SK-N-SH treated with all-trans-retinoic acid at 6 μM for 48 hours (cell line): ENCODE measurements at regions not wholly inside any gene's neighbourhood (a gene's known extent, or its start where the extent isn't known, plus 50 kb on each side); places are given as distances from the start of the nearest gene placed in this dataset.

Source experiments
- ATAC-seq: fragments of 200-7000 bp; cut with Tn5 transposase; 3 replicates; pipeline ENCODE4 v1.9.1; 2020; ENCODE audit warnings: mild to moderate bottlenecking, moderate library complexity
- ARNTL ChIP-seq: fragments of 450-650 bp; formaldehyde crosslinking; IDR thresholded peaks from 2 replicates; pipeline ENCODE4 v1.5.0; 2020; ENCODE audit warnings: low read depth, mild to moderate bottlenecking, moderate library complexity, borderline replicate concordance
- CREB5 ChIP-seq: fragments of 250-450 bp; sonication (Bioruptor Pico); IDR thresholded peaks from 2 replicates; pipeline ENCODE4 v1.5.1; 2020; ENCODE audit warnings: low read depth, mild to moderate bottlenecking, moderate library complexity
- CSDC2 ChIP-seq: fragments of 250-450 bp; sonication (Bioruptor Pico); IDR thresholded peaks from 2 replicates; pipeline ENCODE4 v1.5.0; 2020; ENCODE audit warnings: mild to moderate bottlenecking, moderate library complexity
- ESRRG ChIP-seq: fragments of 250-450 bp; sonication (Bioruptor Pico); IDR thresholded peaks from 2 replicates; pipeline ENCODE4 v1.6.1; 2021; ENCODE audit warnings: mild to moderate bottlenecking
- GLIS3 ChIP-seq: fragments of 250-450 bp; sonication (Bioruptor Pico); IDR thresholded peaks from 2 replicates; pipeline ENCODE4 v1.5.0; 2020; ENCODE audit warnings: mild to moderate bottlenecking, moderate library complexity
- ISL1 ChIP-seq: fragments of 250-450 bp; sonication (Bioruptor Pico); IDR thresholded peaks from 2 replicates; pipeline ENCODE4 v2.1.2; 2022; ENCODE audit warnings: mild to moderate bottlenecking, moderate library complexity
- OSR1 ChIP-seq: fragments of 250-450 bp; sonication (Bioruptor Pico); IDR thresholded peaks from 2 replicates; pipeline ENCODE4 v1.8.0; 2022; ENCODE audit warnings: moderate library complexity, mild to moderate bottlenecking, inconsistent platforms
- PPARA ChIP-seq: fragments of 250-450 bp; sonication (Bioruptor Pico); IDR thresholded peaks from 2 replicates; pipeline ENCODE4 v1.5.0; 2020; ENCODE audit warnings: mild to moderate bottlenecking, borderline replicate concordance
- RARB ChIP-seq: fragments of 250-450 bp; sonication (Bioruptor Pico); IDR thresholded peaks from 2 replicates; pipeline ENCODE4 v1.8.0; 2021; ENCODE audit warnings: mild to moderate bottlenecking, moderate library complexity
- SNAI2 ChIP-seq: fragments of 250-450 bp; sonication (Bioruptor Pico); IDR thresholded peaks from 2 replicates; pipeline ENCODE4 v1.5.0; 2020; ENCODE audit warnings: mild to moderate bottlenecking, moderate library complexity
- TCF4 ChIP-seq: fragments of 250-450 bp; sonication (Bioruptor Pico); IDR thresholded peaks from 2 replicates; pipeline ENCODE4 v1.8.0; 2021; ENCODE audit warnings: mild to moderate bottlenecking, moderate library complexity, borderline replicate concordance
- TOX ChIP-seq: fragments of 250-450 bp; sonication (Bioruptor Pico); IDR thresholded peaks from 2 replicates; pipeline ENCODE4 v1.8.0; 2021; ENCODE audit warnings: mild to moderate bottlenecking, moderate library complexity, borderline replicate concordance
- ZC3H10 ChIP-seq: fragments of 250-450 bp; sonication (Bioruptor Pico); IDR thresholded peaks from 2 replicates; pipeline ENCODE4 v1.5.1; 2021; ENCODE audit warnings: mild to moderate bottlenecking, moderate library complexity
- ZFP3 ChIP-seq: fragments of 250-450 bp; sonication (Bioruptor Pico); IDR thresholded peaks from 2 replicates; pipeline ENCODE4 v1.5.0; 2020; ENCODE audit warnings: mild to moderate bottlenecking, moderate library complexity
- ZFP30 ChIP-seq: fragments of 450-650 bp; formaldehyde crosslinking; IDR thresholded peaks from 2 replicates; pipeline ENCODE4 v1.5.0; 2022; ENCODE audit warnings: mild to moderate bottlenecking, moderate library complexity
- ZNF565 ChIP-seq: fragments of 450-650 bp; formaldehyde crosslinking; conservative IDR thresholded peaks from 2 replicates; pipeline ENCODE4 v1.5.0; 2020; ENCODE audit warnings: low read depth, mild to moderate bottlenecking, moderate library complexity
- ZNF70 ChIP-seq: fragments of 450-650 bp; formaldehyde crosslinking; IDR thresholded peaks from 2 replicates; pipeline ENCODE4 v1.5.0; 2020; ENCODE audit warnings: mild to moderate bottlenecking, moderate library complexity
- ZNF8 ChIP-seq: fragments of 450-650 bp; formaldehyde crosslinking; IDR thresholded peaks from 2 replicates; pipeline ENCODE4 v1.5.0; 2020; ENCODE audit warnings: mild to moderate bottlenecking, moderate library complexity
- TF ChIP-seq, protein P1 (sequence below): fragments of 250-450 bp; sonication (Bioruptor Pico); IDR thresholded peaks from 2 replicates; pipeline ENCODE4 v1.8.0; 2021; ENCODE audit warnings: low read depth, mild to moderate bottlenecking, moderate library complexity, borderline replicate concordance
- TF ChIP-seq, protein P2 (sequence below): fragments of 250-450 bp; sonication (Bioruptor Pico); IDR thresholded peaks from 2 replicates; pipeline ENCODE4 v1.5.1; 2021; ENCODE audit warnings: mild to moderate bottlenecking, moderate library complexity
- TF ChIP-seq, protein P3 (sequence below): fragments of 250-450 bp; sonication (Bioruptor Pico); IDR thresholded peaks from 2 replicates; pipeline ENCODE4 v1.5.0; 2020; ENCODE audit warnings: mild to moderate bottlenecking, moderate library complexity
- TF ChIP-seq, protein P4 (sequence below): fragments of 250-450 bp; sonication (Bioruptor Pico); IDR thresholded peaks from 2 replicates; pipeline ENCODE4 v1.8.0; 2020; ENCODE audit warnings: mild to moderate bottlenecking, moderate library complexity, borderline replicate concordance

GRCh38 chr16:86304868-86305267, 205.5 kb upstream of the FOXF1 start:
- ATAC-seq, result no peak
- TF ChIP-seq CREB5 (CRISPR knock-in tag) (no peak), ISL1 (CRISPR knock-in tag) (no peak), PPARA (no peak), ZNF8 (CRISPR knock-in tag) (no peak), CSDC2 (no peak), ZFP3 (no peak)
- TF ChIP-seq, protein P1, sequence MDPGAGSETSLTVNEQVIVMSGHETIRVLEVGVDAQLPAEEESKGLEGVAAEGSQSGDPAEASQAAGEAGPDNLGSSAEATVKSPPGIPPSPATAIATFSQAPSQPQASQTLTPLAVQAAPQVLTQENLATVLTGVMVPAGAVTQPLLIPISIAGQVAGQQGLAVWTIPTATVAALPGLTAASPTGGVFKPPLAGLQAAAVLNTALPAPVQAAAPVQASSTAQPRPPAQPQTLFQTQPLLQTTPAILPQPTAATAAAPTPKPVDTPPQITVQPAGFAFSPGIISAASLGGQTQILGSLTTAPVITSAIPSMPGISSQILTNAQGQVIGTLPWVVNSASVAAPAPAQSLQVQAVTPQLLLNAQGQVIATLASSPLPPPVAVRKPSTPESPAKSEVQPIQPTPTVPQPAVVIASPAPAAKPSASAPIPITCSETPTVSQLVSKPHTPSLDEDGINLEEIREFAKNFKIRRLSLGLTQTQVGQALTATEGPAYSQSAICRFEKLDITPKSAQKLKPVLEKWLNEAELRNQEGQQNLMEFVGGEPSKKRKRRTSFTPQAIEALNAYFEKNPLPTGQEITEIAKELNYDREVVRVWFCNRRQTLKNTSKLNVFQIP, result no peak
- TF ChIP-seq, protein P2, sequence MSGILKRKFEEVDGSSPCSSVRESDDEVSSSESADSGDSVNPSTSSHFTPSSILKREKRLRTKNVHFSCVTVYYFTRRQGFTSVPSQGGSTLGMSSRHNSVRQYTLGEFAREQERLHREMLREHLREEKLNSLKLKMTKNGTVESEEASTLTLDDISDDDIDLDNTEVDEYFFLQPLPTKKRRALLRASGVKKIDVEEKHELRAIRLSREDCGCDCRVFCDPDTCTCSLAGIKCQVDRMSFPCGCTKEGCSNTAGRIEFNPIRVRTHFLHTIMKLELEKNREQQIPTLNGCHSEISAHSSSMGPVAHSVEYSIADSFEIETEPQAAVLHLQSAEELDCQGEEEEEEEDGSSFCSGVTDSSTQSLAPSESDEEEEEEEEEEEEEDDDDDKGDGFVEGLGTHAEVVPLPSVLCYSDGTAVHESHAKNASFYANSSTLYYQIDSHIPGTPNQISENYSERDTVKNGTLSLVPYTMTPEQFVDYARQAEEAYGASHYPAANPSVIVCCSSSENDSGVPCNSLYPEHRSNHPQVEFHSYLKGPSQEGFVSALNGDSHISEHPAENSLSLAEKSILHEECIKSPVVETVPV (CRISPR knock-in tag), result no peak

- no peak for ATAC-seq
- TF ChIP-seq OSR1 (no peak), ARNTL (CRISPR knock-in tag) (no peak), TCF4 (CRISPR knock-in tag) (no peak), ZNF565 (CRISPR knock-in tag) (no peak), CREB5 (CRISPR knock-in tag) (no peak), ZFP3 (no peak)
Observed at GRCh38 chr16:86305440-86305839, 204.9 kb upstream of the FOXF1 start.

DNA sequence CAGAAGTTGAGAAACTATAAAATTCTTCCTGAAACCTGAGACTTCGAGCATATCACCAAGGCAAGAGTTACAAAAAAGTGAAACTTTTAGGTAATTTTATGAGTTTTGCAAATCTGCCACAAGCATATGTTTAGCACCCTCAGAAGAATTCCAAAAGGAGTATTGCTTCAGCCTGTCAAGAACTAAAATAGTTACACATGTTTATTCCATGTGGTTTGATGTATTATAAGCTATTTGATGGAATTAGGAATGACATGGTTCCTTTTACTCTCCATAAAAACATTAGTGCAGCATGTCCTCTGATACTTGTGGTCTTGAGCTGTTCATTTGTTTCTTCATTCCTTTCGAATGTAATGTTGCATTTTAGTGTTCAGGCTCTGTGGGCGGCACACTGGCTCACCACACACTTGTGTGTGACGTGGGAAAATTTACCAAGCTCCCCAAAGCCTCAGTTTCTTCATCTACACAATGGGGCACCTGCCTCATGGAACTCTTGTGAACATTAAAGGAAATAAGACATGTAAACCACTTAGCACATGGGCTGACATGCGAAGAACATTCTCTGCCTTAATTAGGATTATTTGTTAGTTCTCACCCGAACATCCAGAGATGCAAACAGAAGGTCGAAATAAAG, 204.2 kb upstream of the FOXF1 start:
- TF ChIP-seq ISL1 (CRISPR knock-in tag) (no peak), GLIS3 (CRISPR knock-in tag) (no peak), ZNF70 (CRISPR knock-in tag) (no peak), TCF4 (CRISPR knock-in tag) (no peak), TOX (CRISPR knock-in tag) (no peak), OSR1 (no peak), ZC3H10 (CRISPR knock-in tag) (no peak), RARB (CRISPR knock-in tag) (no peak), ZFP30 (CRISPR knock-in tag) (no peak), ZNF8 (CRISPR knock-in tag) (no peak), ESRRG (CRISPR knock-in tag) (no peak), ZFP3 (no peak), SNAI2 (no peak)
- TF ChIP-seq, protein P3, sequence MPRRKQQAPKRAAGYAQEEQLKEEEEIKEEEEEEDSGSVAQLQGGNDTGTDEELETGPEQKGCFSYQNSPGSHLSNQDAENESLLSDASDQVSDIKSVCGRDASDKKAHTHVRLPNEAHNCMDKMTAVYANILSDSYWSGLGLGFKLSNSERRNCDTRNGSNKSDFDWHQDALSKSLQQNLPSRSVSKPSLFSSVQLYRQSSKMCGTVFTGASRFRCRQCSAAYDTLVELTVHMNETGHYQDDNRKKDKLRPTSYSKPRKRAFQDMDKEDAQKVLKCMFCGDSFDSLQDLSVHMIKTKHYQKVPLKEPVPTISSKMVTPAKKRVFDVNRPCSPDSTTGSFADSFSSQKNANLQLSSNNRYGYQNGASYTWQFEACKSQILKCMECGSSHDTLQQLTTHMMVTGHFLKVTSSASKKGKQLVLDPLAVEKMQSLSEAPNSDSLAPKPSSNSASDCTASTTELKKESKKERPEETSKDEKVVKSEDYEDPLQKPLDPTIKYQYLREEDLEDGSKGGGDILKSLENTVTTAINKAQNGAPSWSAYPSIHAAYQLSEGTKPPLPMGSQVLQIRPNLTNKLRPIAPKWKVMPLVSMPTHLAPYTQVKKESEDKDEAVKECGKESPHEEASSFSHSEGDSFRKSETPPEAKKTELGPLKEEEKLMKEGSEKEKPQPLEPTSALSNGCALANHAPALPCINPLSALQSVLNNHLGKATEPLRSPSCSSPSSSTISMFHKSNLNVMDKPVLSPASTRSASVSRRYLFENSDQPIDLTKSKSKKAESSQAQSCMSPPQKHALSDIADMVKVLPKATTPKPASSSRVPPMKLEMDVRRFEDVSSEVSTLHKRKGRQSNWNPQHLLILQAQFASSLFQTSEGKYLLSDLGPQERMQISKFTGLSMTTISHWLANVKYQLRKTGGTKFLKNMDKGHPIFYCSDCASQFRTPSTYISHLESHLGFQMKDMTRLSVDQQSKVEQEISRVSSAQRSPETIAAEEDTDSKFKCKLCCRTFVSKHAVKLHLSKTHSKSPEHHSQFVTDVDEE (CRISPR knock-in tag), result no peak
- TF ChIP-seq, protein P4, sequence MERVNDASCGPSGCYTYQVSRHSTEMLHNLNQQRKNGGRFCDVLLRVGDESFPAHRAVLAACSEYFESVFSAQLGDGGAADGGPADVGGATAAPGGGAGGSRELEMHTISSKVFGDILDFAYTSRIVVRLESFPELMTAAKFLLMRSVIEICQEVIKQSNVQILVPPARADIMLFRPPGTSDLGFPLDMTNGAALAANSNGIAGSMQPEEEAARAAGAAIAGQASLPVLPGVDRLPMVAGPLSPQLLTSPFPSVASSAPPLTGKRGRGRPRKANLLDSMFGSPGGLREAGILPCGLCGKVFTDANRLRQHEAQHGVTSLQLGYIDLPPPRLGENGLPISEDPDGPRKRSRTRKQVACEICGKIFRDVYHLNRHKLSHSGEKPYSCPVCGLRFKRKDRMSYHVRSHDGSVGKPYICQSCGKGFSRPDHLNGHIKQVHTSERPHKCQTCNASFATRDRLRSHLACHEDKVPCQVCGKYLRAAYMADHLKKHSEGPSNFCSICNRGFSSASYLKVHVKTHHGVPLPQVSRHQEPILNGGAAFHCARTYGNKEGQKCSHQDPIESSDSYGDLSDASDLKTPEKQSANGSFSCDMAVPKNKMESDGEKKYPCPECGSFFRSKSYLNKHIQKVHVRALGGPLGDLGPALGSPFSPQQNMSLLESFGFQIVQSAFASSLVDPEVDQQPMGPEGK, result no peak
- TF ChIP-seq, protein P2 (CRISPR knock-in tag), result no peak
- no peak for ATAC-seq
